ENCODE measurements at regions not wholly inside any gene's neighbourhood (a gene's known extent, or its start where the extent isn't known, plus 50 kb on each side); places are given as distances from the start of the nearest gene placed in this dataset.
A peak's percentile ranks its signal among the peaks of the same experiment; 100 is the strongest.
"Not testable (repeated sequence)": the region's sequence is repeated elsewhere in the genome, so short reads cannot be mapped to it uniquely, and the experiment has no call there.

DNA sequence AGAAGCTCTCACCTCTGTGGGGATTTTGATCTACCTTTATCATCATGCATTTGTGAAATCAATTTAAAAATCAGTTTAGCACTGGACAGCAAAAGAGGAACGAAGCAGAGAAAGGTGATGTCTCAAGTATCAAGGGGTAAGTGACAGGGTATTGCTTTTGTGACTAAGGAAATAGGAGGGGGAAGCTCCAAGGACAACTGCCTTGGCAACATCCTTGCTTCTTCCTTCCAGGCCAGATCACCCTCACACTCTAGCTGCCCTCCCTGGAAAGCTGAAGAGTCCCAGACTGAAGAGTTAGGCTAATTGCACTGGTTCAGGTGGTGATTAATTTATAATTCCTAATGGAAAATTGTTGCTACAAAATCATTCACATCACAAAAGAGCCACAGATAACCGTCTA, 859.1 kb upstream of the ACVR2A start:
- Histone ChIP-seq H3K4me1 (ENCODE audit: control insufficient read depth, insufficient read depth, low read length) (peaks cover 2% of the 10 kb centered on the region), H3K9me3 (ENCODE audit: control insufficient read depth, low read length) (no peaks in the 10 kb centered on the region), H3K27ac (ENCODE audit: low read length) (no peak overlapping the region), H3K27me3 (ENCODE audit: control insufficient read depth, insufficient read depth) (no peaks in the 10 kb centered on the region), H3K4me3 (ENCODE audit: low read length) (no peak overlapping the region)
- WGBS: 46% methylated on average over 2 of the region's 2 CpGs
- intact Hi-C loops (cut with DNase I): no loop called here
- ATAC-seq: no peak
- no peak for DNase-seq

DNA sequence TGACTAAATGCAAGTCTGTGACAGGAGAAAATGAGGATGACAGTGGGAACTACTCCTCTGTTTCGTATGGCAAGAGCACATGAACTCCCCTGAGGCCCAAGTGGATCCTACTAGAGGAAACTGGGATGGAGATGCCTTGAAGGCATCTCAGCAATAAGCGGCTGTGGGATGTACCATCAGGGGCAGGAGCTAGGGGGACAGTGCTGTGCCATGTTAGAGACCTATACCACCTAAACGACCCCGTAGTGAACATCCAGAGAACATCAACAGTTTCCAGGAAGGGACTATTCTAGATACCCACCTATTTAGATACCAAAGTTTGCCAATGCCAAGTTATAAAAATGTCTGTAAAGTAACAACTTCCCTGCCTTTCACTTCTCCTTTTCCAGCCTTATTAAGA, 860.8 kb upstream of the ACVR2A start:
- 69% methylated on average over 4 of the region's 4 CpGs for WGBS

DNA sequence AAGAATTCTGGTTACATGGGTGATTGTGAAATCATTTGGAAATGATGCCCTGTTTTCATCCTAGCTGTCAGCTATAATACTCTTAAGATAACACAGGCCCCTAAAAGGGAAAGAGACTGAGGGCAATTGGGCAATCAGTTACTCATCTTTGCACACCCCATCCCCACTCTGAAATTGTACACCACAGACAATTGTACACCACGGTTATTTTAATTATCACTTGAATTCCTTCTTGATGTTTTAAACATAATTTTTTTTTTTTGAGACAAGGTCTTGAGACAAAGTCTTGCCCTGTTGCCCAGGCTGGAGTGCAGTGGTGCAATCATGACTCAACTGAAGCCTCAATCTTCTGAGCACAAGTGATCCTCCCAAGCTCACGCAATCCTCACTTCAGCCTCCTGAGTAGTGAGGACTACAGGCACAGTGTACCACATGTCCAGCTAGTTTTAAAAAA, 862.4 kb upstream of the ACVR2A start:
- H3K27ac ChIP-seq (ENCODE audit: low read length): no peak overlapping the region
- H3K27me3 ChIP-seq (ENCODE audit: control insufficient read depth, insufficient read depth): no peaks in the 10 kb centered on the region
- 68% methylated on average over 2 of the region's 2 CpGs for WGBS
- H3K4me3 ChIP-seq (ENCODE audit: low read length): no peak overlapping the region
- DNase-seq (peak; percentile 24 to 52 (median 34)), ATAC-seq (peak; percentile 76 to 84)
- intact Hi-C loops (cut with DNase I): no loop called here
- H3K4me1 ChIP-seq (ENCODE audit: control insufficient read depth, insufficient read depth, low read length): peaks cover 2% of the 10 kb centered on the region
- no peaks in the 10 kb centered on the region for H3K9me3 ChIP-seq (ENCODE audit: control insufficient read depth, low read length)

More for the DNA sequence above, 860.8 kb upstream of the ACVR2A start:
- intact Hi-C loops (cut with DNase I): no loop called here
- H3K27me3 ChIP-seq (ENCODE audit: control insufficient read depth, insufficient read depth): no peaks in the 10 kb centered on the region
- DNase-seq (no peak), ATAC-seq (no peak)
- peaks cover 2% of the 10 kb centered on the region for H3K4me1 ChIP-seq (ENCODE audit: control insufficient read depth, insufficient read depth, low read length)
- H3K9me3 ChIP-seq (ENCODE audit: control insufficient read depth, low read length): no peaks in the 10 kb centered on the region
- H3K27ac ChIP-seq (ENCODE audit: low read length): no peak overlapping the region
- no peak overlapping the region for H3K4me3 ChIP-seq (ENCODE audit: low read length)

DNA sequence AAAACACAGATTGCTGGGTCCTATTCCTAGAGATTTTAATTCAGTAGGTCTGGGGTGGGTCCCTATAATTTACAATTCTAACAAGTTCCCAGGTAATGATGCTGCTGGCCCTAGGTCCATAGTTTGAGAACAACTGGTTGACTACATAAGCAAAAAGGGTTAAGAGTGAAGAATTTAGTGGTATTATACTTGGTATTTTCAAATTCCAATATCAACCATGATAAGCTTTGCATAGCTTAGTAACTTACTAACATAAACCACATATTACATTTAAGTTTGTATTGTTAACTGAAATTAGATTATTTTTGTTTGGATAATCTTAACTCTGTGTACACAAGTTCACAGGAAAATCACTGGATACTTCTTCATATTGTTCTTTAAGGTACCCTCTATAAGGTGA, 862.9 kb upstream of the ACVR2A start:
- Histone ChIP-seq H3K27ac (ENCODE audit: low read length) (no peak overlapping the region), H3K9me3 (ENCODE audit: control insufficient read depth, low read length) (no peaks in the 10 kb centered on the region), H3K4me3 (ENCODE audit: low read length) (no peak overlapping the region), H3K4me1 (ENCODE audit: control insufficient read depth, insufficient read depth, low read length) (peaks cover 2% of the 10 kb centered on the region), H3K27me3 (ENCODE audit: control insufficient read depth, insufficient read depth) (no peaks in the 10 kb centered on the region)
- ATAC-seq (no peak), DNase-seq (no peak)
- intact Hi-C loops (cut with DNase I): no loop called here

DNA sequence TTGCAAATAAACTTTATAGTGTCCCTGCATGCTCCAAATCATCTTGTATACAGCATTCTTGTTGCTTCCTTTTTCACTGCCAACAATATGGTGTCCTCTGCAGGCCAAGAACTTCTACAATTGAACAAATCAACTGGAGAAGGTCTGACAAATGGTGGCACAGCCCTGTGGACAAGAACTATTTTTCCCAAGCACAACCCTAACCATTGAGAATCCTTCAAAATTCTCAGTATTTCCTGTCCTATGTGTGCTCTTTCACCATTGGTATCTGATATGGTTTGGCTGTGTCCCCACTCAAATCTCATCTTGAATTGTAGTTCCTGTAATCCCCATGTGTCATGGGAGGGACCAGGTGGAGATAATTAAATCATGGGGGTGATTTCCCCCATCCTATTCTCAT, 865.1 kb upstream of the ACVR2A start:
- Histone ChIP-seq H3K27ac (ENCODE audit: low read length) (no peak overlapping the region), H3K27me3 (ENCODE audit: control insufficient read depth, insufficient read depth) (no peaks in the 10 kb centered on the region), H3K4me3 (ENCODE audit: low read length) (no peak overlapping the region), H3K4me1 (ENCODE audit: control insufficient read depth, insufficient read depth, low read length) (no peaks in the 10 kb centered on the region), H3K9me3 (ENCODE audit: control insufficient read depth, low read length) (no peaks in the 10 kb centered on the region)
- ATAC-seq (no peak), DNase-seq (no peak)
- intact Hi-C loops (cut with DNase I): no loop called here

DNA sequence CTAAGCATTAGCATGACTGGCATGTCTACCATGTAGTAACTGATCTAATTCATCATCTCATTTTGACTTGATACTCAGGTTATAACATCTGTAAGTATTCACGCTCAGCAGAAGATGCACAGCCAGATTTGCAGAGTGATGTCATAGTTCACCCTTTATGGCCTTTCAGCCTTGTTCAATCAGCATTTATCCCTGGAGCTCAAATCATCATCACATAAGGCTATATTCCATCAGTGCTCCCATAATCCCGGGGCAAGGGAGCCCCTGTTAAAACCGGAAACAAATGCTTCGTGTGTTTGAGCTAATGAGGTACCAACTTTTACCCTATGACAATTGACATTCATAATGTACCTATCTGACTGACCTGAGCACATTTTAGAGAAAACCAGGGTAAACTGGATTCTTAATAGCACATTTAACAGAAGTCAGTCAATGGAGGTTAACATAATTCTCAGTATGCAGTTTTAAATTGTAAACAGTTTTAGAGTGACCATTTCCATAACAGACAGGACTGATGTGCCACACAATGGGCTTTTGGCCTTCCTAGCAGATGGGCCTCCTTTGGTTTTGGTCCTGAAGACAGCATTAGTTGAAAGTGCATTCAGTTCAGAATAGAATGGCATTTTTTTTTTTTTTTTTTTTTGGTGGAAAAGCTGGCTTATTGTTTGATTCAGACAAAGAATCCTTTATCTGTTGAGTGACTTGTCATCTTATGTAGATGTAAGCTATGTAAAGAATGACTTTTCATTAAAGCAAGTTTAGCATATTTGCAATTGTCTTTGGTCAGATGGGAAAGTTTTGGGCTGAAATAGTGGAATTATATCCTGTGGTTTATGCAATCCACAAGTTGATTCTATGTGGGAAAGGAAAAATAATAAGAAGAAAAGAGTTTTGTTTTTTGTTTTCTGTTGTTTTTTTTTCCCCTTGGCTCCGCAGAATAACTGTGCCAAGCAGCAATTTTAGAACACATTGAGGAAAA, 866.0 kb upstream of the ACVR2A start:
- H3K4me3 ChIP-seq (ENCODE audit: low read length): no peak overlapping the region
- no peaks in the 10 kb centered on the region for H3K27me3 ChIP-seq (ENCODE audit: control insufficient read depth, insufficient read depth)
- ATAC-seq (no peak), DNase-seq (no peak)
- intact Hi-C loops (cut with DNase I): no loop called here
- H3K27ac ChIP-seq (ENCODE audit: low read length): no peak overlapping the region
- WGBS: 83% methylated on average over 5 of the region's 5 CpGs
- H3K9me3 ChIP-seq (ENCODE audit: control insufficient read depth, low read length): no peaks in the 10 kb centered on the region
- no peaks in the 10 kb centered on the region for H3K4me1 ChIP-seq (ENCODE audit: control insufficient read depth, insufficient read depth, low read length)

DNA sequence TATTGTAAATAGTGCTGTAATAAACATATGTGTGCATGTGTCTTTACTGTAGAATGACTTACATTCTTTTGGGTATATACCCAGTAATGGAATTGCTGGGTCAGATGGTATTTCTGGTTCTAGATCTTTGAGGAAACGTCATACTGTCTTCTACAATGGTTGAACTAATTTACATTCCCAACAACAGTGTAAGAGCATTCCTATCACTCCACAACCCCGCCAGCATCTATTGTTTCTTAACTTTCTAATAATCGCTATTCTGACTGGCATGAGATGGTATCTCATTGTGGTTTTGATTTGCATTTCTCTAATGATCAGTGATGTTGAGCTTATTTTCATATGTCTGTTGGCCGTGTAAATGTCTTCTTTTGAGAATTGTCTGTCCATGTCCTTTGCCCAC, 873.8 kb upstream of the ACVR2A start:
- H3K9me3 ChIP-seq (ENCODE audit: control insufficient read depth, low read length); ATAC-seq; H3K27ac ChIP-seq (ENCODE audit: low read length); intact Hi-C loops (cut with DNase I); DNase-seq; H3K4me1 ChIP-seq (ENCODE audit: control insufficient read depth, insufficient read depth, low read length); H3K4me3 ChIP-seq (ENCODE audit: low read length); H3K27me3 ChIP-seq (ENCODE audit: control insufficient read depth, insufficient read depth): not testable (repeated sequence)
- 79% methylated on average over 4 of the region's 4 CpGs for WGBS

DNA sequence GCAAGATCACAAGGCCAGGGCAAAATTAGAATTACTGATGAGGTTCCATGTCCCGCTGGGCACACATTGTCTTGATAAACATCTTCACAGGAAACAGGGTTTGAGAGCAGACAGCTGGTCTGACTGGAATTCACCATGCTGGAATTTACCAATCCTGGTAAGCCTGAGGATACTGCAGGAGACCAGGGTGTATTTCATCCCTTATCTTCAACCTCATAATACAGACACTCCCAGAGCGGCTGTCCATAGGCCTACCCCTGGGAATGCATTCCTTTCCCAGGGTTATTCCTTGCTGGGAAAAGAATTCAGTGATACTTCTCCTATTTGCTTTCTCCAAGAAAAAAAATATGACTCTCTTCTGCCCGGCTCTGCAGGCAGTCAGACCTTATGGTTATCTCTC, 875.1 kb upstream of the ACVR2A start:
- H3K27me3 ChIP-seq (ENCODE audit: control insufficient read depth, insufficient read depth); H3K9me3 ChIP-seq (ENCODE audit: control insufficient read depth, low read length); DNase-seq; H3K4me1 ChIP-seq (ENCODE audit: control insufficient read depth, insufficient read depth, low read length); H3K4me3 ChIP-seq (ENCODE audit: low read length); ATAC-seq; intact Hi-C loops (cut with DNase I); H3K27ac ChIP-seq (ENCODE audit: low read length): not testable (repeated sequence)
- WGBS: 79% methylated on average over 3 of the region's 3 CpGs

DNA sequence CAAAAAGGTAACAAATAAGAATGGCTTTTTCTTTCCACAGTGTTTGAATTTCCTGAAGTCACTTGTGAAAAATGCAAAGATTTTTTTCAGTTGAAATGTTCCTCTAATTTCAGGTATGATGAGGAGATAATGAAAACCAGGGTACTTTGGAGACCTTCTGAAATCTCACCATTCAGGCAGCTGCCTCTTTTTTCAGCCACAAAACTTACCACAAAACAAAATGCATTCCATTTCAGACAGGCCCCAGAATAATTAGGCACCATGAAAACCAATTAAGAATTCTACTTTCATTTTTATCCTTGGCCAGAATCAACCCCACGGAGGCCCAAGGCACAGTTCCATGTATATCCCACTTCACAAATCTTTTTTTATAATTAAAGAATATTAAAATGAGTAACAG, 880.3 kb upstream of the ACVR2A start:
- intact Hi-C loops (cut with DNase I): no loop called here
- WGBS: 70% methylated on average over 1 of the region's 1 CpG
- no peaks in the 10 kb centered on the region for H3K9me3 ChIP-seq (ENCODE audit: control insufficient read depth, low read length)
- no peak overlapping the region for H3K4me3 ChIP-seq (ENCODE audit: low read length)
- DNase-seq (no peak), ATAC-seq (no peak)
- H3K27me3 ChIP-seq (ENCODE audit: control insufficient read depth, insufficient read depth): no peaks in the 10 kb centered on the region
- H3K27ac ChIP-seq (ENCODE audit: low read length): no peak overlapping the region
- H3K4me1 ChIP-seq (ENCODE audit: control insufficient read depth, insufficient read depth, low read length): no peaks in the 10 kb centered on the region

DNA sequence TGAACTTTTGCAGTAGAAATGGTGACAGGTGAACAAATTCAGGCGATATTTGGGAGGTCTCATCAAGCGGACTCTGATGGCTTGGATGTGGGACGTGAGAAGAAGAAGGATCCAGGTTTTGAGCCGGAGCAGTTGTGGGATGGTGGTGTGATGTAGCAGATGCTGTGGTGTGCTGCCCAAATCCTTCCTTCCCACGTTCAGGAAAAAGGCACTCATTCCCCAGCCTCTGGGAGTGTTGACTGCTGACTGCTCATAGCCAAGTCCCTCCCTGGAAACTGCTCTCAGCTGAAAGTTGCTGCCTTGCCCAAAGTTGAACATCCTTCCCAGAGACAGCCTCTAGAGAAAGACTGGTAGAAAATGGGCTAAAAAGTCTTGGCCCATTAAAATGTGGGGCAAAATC, 890.3 kb upstream of the ACVR2A start:
- H3K4me3 ChIP-seq (ENCODE audit: low read length): no peak overlapping the region
- ATAC-seq (no peak), DNase-seq (no peak)
- H3K27ac ChIP-seq (ENCODE audit: low read length): no peak overlapping the region
- 69% methylated on average over 5 of the region's 5 CpGs for WGBS
- H3K27me3 ChIP-seq (ENCODE audit: control insufficient read depth, insufficient read depth): no peaks in the 10 kb centered on the region
- no peaks in the 10 kb centered on the region for H3K4me1 ChIP-seq (ENCODE audit: control insufficient read depth, insufficient read depth, low read length)
- H3K9me3 ChIP-seq (ENCODE audit: control insufficient read depth, low read length): no peaks in the 10 kb centered on the region
- intact Hi-C loops (cut with DNase I): no loop called here

DNA sequence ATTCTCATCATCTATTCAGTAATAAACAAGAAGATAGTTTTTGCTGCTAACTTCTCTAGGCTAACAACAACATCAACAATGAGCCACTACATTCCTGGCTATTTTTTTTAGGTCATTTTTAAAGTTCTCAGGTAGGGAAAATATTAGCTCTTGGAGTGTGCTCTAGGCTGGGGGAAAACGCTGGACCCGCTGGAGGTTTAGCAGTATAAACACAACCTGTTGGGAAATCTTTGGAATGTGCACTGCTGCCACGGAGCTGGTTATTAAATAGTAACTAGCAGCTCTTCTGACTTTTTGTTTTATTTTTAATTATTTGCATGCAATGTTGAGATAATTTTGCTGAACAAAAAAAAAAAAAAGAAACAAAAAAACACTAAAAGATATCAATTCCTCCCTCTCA, 892.1 kb upstream of the ACVR2A start:
- WGBS: 82% methylated on average over 3 of the region's 3 CpGs
- H3K4me3 ChIP-seq (ENCODE audit: low read length): no peak overlapping the region
- H3K27ac ChIP-seq (ENCODE audit: low read length): no peak overlapping the region
- intact Hi-C loops (cut with DNase I): no loop called here
- no peaks in the 10 kb centered on the region for H3K27me3 ChIP-seq (ENCODE audit: control insufficient read depth, insufficient read depth)
- no peaks in the 10 kb centered on the region for H3K9me3 ChIP-seq (ENCODE audit: control insufficient read depth, low read length)
- H3K4me1 ChIP-seq (ENCODE audit: control insufficient read depth, insufficient read depth, low read length): no peaks in the 10 kb centered on the region
- no peak for ATAC-seq
- no peak for DNase-seq
